GM23338 (cell line): ENCODE measurements at regions not wholly inside any gene's neighbourhood (a gene's known extent, or its start where the extent isn't known, plus 50 kb on each side); places are given as distances from the start of the nearest gene placed in this dataset.

Experiments
- ATAC-seq: fragments of 200-7000 bp; cut with Tn5 transposase; 3 replicates; pipeline ENCODE4 v1.9.1; 2020
- DNase-seq: peaks from one replicate; pipeline ENCODE4 v3.0.0-alpha.2; 2015; ENCODE audit warnings: low spot score
- H2AFZ ChIP-seq: fragments of 200-600 bp; sonication (generic); 2 replicates; pipeline ENCODE4 v1.8.0; 2016; ENCODE audit warnings: antibody characterized with exemption, mild to moderate bottlenecking, moderate library complexity
- H3F3A ChIP-seq: fragments of 200-600 bp; sonication (generic); replicated peaks from 2 replicates; pipeline ENCODE4 v1.8.0; 2017; ENCODE audit warnings: antibody characterized with exemption, mixed run types, low read depth
- H3K27ac ChIP-seq: fragments of 200-600 bp; sonication (generic); 2 replicates; pipeline ENCODE4 v1.6.1; 2016; ENCODE audit warnings: low read depth
- H3K27me3 ChIP-seq: fragments of 200-600 bp; sonication (generic); 2 replicates; pipeline ENCODE4 v1.8.0; 2016; ENCODE audit warnings: mild to moderate bottlenecking, mixed run types, moderate library complexity; ENCODE audit not compliant: insufficient read depth
- H3K36me3 ChIP-seq: fragments of 200-600 bp; sonication (generic); 2 replicates; pipeline ENCODE4 v1.8.0; 2016; ENCODE audit warnings: mild to moderate bottlenecking; ENCODE audit not compliant: insufficient read depth
- H3K4me1 ChIP-seq: fragments of 200-600 bp; sonication (generic); 2 replicates; pipeline ENCODE4 v1.8.0; 2016; ENCODE audit warnings: mild to moderate bottlenecking, moderate library complexity; ENCODE audit not compliant: insufficient read depth
- H3K4me2 ChIP-seq: fragments of 200-600 bp; sonication (generic); 2 replicates; pipeline ENCODE4 v1.7.1; 2017; ENCODE audit warnings: mixed run types
- H3K4me3 ChIP-seq: fragments of 200-600 bp; sonication (generic); 2 replicates; pipeline ENCODE4 v1.6.1; 2016; ENCODE audit warnings: mixed run types
- H3K79me2 ChIP-seq: fragments of 200-600 bp; sonication (generic); replicated peaks from 2 replicates; pipeline ENCODE4 v1.8.0; 2017; ENCODE audit warnings: mild to moderate bottlenecking; ENCODE audit not compliant: insufficient read depth
- H3K9me2 ChIP-seq: fragments of 200-600 bp; sonication (generic); 2 replicates; pipeline ENCODE4 v1.8.0; 2017; ENCODE audit not compliant: insufficient read depth
- H4K20me1 ChIP-seq: fragments of 200-600 bp; sonication (generic); replicated peaks from 2 replicates; pipeline ENCODE4 v1.8.0; 2017; ENCODE audit warnings: mild to moderate bottlenecking; ENCODE audit not compliant: insufficient read depth
- H3K27ac Mint-ChIP-seq: 2 replicates; pipeline ENCODE4 v1.8.0; 2020; ENCODE audit warnings: inconsistent platforms, mild to moderate bottlenecking, moderate library complexity, mixed read lengths
- H3K27me3 Mint-ChIP-seq: 3 replicates; pipeline ENCODE4 v1.8.0; 2022; ENCODE audit warnings: low read depth, mild to moderate bottlenecking, moderate library complexity, mixed read lengths, inconsistent platforms; ENCODE audit not compliant: insufficient read depth, poor library complexity
- H3K36me3 Mint-ChIP-seq: 3 replicates; pipeline ENCODE4 v1.8.0; 2021; ENCODE audit warnings: low read depth, mild to moderate bottlenecking, inconsistent platforms, moderate library complexity, mixed read lengths
- H3K4me1 Mint-ChIP-seq: 3 replicates; pipeline ENCODE4 v1.8.0; 2020; ENCODE audit warnings: mild to moderate bottlenecking, inconsistent platforms, mixed read lengths
- H3K4me3 Mint-ChIP-seq: 3 replicates; pipeline ENCODE4 v1.8.0; 2021; ENCODE audit warnings: moderate library complexity, mild to moderate bottlenecking, inconsistent platforms, mixed read lengths
- H3K9me3 Mint-ChIP-seq: 3 replicates; pipeline ENCODE4 v1.8.0; 2020; ENCODE audit warnings: moderate library complexity, mild to moderate bottlenecking, inconsistent platforms, mixed read lengths
- EZH2 ChIP-seq: fragments of 200-600 bp; sonication (generic); IDR thresholded peaks from one replicate; pipeline ENCODE4 v1.8.0; 2017; ENCODE audit warnings: antibody characterized with exemption, mild to moderate bottlenecking, low read depth; ENCODE audit not compliant: unreplicated experiment
- EZH2phosphoT487 ChIP-seq: fragments of 200-600 bp; sonication (generic); IDR thresholded peaks from one replicate; pipeline ENCODE4 v1.8.1; 2018; ENCODE audit warnings: antibody characterized with exemption; ENCODE audit not compliant: unreplicated experiment
- JUNB ChIP-seq: IDR thresholded peaks from one replicate; pipeline ENCODE4 v1.6.1; 2016; ENCODE audit warnings: antibody characterized with exemption; ENCODE audit not compliant: unreplicated experiment
- POLR2AphosphoS5 ChIP-seq: IDR thresholded peaks from 2 replicates; pipeline ENCODE4 v1.6.1; 2016; ENCODE audit warnings: antibody characterized with exemption, low read depth
- STAT1 ChIP-seq: IDR thresholded peaks from one replicate; pipeline ENCODE4 v1.6.1; 2016; ENCODE audit warnings: antibody characterized with exemption; ENCODE audit not compliant: unreplicated experiment
- ZNF114 ChIP-seq: fragments of 250-450 bp; sonication (Bioruptor Pico); IDR thresholded peaks from 2 replicates; pipeline ENCODE4 v1.5.0; 2020; ENCODE audit warnings: mild to moderate bottlenecking, moderate library complexity
- ZNF331 ChIP-seq: fragments of 250-450 bp; sonication (Bioruptor Pico); IDR thresholded peaks from 2 replicates; pipeline ENCODE4 v1.5.0; 2020; ENCODE audit warnings: low read depth, mild to moderate bottlenecking, moderate library complexity
- ZNF462 ChIP-seq: fragments of 250-450 bp; sonication (Bioruptor Pico); IDR thresholded peaks from 2 replicates; pipeline ENCODE4 v1.5.0; 2020; ENCODE audit warnings: mild to moderate bottlenecking, moderate library complexity
- TF ChIP-seq, protein P1 (sequence below), 2 experiments: fragments of 200-600 bp in 1 of 2; sonication (generic) in 1 of 2; conservative IDR thresholded peaks; 2 replicates each; pipeline versions ENCODE4 v1.5.1 to v1.6.1; 2016 to 2017; ENCODE audit warnings: antibody characterized with exemption in 2 of 2, low read depth in 2 of 2, mild to moderate bottlenecking in 2 of 2, moderate library complexity in 1 of 2
- TF ChIP-seq, protein P2 (sequence below): IDR thresholded peaks from 2 replicates; pipeline ENCODE4 v1.6.1; 2016; ENCODE audit warnings: antibody characterized with exemption

DNA sequence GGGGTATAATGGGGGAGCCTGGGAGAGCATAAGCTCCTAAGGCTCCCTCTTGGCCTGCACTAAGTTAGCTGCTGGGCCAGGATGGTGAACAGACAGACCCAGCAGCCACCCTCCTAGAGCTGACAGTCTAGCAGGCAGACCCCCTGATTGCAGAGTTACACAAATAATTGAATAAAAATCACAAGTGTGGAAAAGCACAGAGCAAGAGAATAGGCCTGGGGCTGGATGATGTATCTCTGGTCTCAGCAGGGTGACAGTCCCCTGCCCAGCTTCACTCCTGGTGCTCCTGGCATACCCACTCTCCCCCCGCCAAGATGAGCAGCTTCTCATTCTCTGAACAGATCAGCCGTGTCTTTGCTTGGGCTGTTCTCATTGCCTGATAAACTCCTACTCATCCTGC is 86.1 kb upstream of the STX18 start (continued):
- TF ChIP-seq ZNF462 (CRISPR knock-in tag) (no peak), STAT1 (no peak), EZH2 (no peak), ZNF331 (CRISPR knock-in tag) (no peak), EZH2phosphoT487 (no peak)
- TF ChIP-seq, protein P1, sequence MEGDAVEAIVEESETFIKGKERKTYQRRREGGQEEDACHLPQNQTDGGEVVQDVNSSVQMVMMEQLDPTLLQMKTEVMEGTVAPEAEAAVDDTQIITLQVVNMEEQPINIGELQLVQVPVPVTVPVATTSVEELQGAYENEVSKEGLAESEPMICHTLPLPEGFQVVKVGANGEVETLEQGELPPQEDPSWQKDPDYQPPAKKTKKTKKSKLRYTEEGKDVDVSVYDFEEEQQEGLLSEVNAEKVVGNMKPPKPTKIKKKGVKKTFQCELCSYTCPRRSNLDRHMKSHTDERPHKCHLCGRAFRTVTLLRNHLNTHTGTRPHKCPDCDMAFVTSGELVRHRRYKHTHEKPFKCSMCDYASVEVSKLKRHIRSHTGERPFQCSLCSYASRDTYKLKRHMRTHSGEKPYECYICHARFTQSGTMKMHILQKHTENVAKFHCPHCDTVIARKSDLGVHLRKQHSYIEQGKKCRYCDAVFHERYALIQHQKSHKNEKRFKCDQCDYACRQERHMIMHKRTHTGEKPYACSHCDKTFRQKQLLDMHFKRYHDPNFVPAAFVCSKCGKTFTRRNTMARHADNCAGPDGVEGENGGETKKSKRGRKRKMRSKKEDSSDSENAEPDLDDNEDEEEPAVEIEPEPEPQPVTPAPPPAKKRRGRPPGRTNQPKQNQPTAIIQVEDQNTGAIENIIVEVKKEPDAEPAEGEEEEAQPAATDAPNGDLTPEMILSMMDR (conservative IDR thresholded peaks at IDR 0.05; ENCODE audit: low read depth in 2 of 2): no peak

DNA sequence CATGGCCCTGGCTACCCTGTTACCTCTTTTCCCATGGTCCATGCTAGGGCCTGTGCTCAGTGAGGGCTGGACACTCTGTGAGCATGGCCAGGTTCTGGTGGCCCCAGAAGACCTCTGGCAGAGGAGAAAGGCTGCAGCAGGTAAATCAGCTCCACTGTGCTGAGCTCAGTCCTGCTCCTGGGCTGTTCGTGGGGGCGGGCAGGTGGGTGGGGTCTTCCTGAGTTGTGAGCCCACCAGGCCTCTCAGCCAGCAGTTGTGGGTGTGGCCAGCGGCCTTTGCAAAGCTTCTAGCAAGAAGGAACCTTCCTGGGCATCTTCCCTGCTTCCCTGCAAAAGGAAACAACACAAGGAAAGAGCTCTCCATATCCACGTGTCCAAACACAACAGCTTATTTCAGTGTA is 85.3 kb upstream of the STX18 start:
- Histone ChIP-seq H3K4me1 (no peaks in the 10 kb centered on the region), H4K20me1 (no peaks in the 10 kb centered on the region), H3K4me2 (no peak overlapping the region), H3K4me3 (no peak overlapping the region), H3K27me3 (no peaks in the 10 kb centered on the region), H3K36me3 (no peaks in the 10 kb centered on the region), H3K9me2 (no peaks in the 10 kb centered on the region), H3K79me2 (no peaks in the 10 kb centered on the region), H3F3A (no peaks in the 10 kb centered on the region), H3K27ac (no peak overlapping the region), H2AFZ (no peak overlapping the region)
- H3K9me3 Mint-ChIP-seq: no peaks in the 10 kb centered on the region
- H3K27me3 Mint-ChIP-seq: peaks cover 2% of the 10 kb centered on the region
- no peak overlapping the region for H3K4me3 Mint-ChIP-seq
- no peaks in the 10 kb centered on the region for H3K36me3 Mint-ChIP-seq
- peak; percentile 77 for ATAC-seq
- no peak overlapping the region for H3K27ac Mint-ChIP-seq
- peaks cover 12% of the 10 kb centered on the region for H3K4me1 Mint-ChIP-seq
- DNase-seq: peak; percentile 39
- TF ChIP-seq POLR2AphosphoS5 (no peak), STAT1 (no peak), ZNF114 (no peak), EZH2phosphoT487 (no peak), EZH2 (no peak), JUNB (no peak)
- TF ChIP-seq, protein P1 (conservative IDR thresholded peaks at IDR 0.05; ENCODE audit: low read depth in 2 of 2): no peak
- TF ChIP-seq, protein P2, sequence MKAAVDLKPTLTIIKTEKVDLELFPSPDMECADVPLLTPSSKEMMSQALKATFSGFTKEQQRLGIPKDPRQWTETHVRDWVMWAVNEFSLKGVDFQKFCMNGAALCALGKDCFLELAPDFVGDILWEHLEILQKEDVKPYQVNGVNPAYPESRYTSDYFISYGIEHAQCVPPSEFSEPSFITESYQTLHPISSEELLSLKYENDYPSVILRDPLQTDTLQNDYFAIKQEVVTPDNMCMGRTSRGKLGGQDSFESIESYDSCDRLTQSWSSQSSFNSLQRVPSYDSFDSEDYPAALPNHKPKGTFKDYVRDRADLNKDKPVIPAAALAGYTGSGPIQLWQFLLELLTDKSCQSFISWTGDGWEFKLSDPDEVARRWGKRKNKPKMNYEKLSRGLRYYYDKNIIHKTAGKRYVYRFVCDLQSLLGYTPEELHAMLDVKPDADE: no peak
